ENCODE measurements at regions not wholly inside any gene's neighbourhood (a gene's known extent, or its start where the extent isn't known, plus 50 kb on each side); places are given as distances from the start of the nearest gene placed in this dataset.

- TF ChIP-seq MTA3 (IDR thresholded peaks at IDR 0.05; ENCODE audit: borderline replicate concordance, low read length) = peak; percentile 90
- TF ChIP-seq IRF4 (IDR thresholded peaks at IDR 0.05; ENCODE audit: low read depth, low read length) = peak; percentile 95
- TF ChIP-seq EZH2 (IDR thresholded peaks at IDR 0.05; ENCODE audit: borderline replicate concordance, control insufficient read depth, low read depth, low read length) = no peak
- peak; percentile 81; the same call in 1 of the 2 replicates for TF ChIP-seq PML (IDR thresholded peaks at IDR 0.05; ENCODE audit: low read length)
- TF ChIP-seq RELB (IDR thresholded peaks at IDR 0.05; ENCODE audit: low read depth) = peak; percentile 42; the same call in 1 of the 2 replicates
- TF ChIP-seq ESRRA (IDR thresholded peaks at IDR 0.05; ENCODE audit: low read length) = no peak
- peak; percentile 67; the same call in 2 of the 3 replicates for TF ChIP-seq POU2F2 (IDR thresholded peaks at IDR 0.05; ENCODE audit: borderline replicate concordance, low read depth, low read length)
- TF ChIP-seq CBFB (IDR thresholded peaks at IDR 0.05; ENCODE audit: low read depth) = peak; percentile 84
- 0 out of 2 replicates have a peak, but pooled peaks have one; percentile 62 for TF ChIP-seq DPF2 (IDR thresholded peaks at IDR 0.05)
- TF ChIP-seq SRF (IDR thresholded peaks at IDR 0.05; ENCODE audit: low read depth in 2 of 2, low read length in 2 of 2) = peak in 1 of 2 experiments; percentile 36; a peak in 1 of 4 replicates
- peak in 1 of 2 experiments; percentile 97; a peak in 2 of 4 replicates for TF ChIP-seq CEBPB (IDR thresholded peaks at IDR 0.05; ENCODE audit: borderline replicate concordance in 1 of 2, low read depth in 2 of 2, low read length in 2 of 2)
- 0 out of 2 replicates have a peak, but pooled peaks have one; percentile 38 for TF ChIP-seq TCF12 (IDR thresholded peaks at IDR 0.05; ENCODE audit: low read depth, low read length)
- TF ChIP-seq SKIL (IDR thresholded peaks at IDR 0.05; ENCODE audit: low read depth, poor library complexity, severe bottlenecking) = peak; percentile 57
- TF ChIP-seq E4F1 (IDR thresholded peaks at IDR 0.05; ENCODE audit: borderline replicate concordance, partially characterized antibody) = no peak
- TF ChIP-seq RAD21 (IDR thresholded peaks at IDR 0.05; ENCODE audit: insufficient read depth, low read depth, low read length) = peak; percentile 37
- TF ChIP-seq SP1 (IDR thresholded peaks at IDR 0.05; ENCODE audit: low read depth, low read length) = peak; percentile 47
- peak; percentile 60; the same call in 1 of the 2 replicates for TF ChIP-seq TBL1XR1 (IDR thresholded peaks at IDR 0.05; ENCODE audit: low read depth, low read length)
- peak; percentile 91 for TF ChIP-seq IKZF1 (conservative IDR thresholded peaks at IDR 0.05)
- peak; percentile 29; the same call in 1 of the 2 replicates for TF ChIP-seq MTA2 (IDR thresholded peaks at IDR 0.05; ENCODE audit: low read depth)
- TF ChIP-seq NFIC (IDR thresholded peaks at IDR 0.05; ENCODE audit: low read depth, low read length) = peak; percentile 94
- TF ChIP-seq BCL11A (IDR thresholded peaks at IDR 0.05; ENCODE audit: low read depth, low read length) = peak; percentile 83
- TF ChIP-seq NBN (IDR thresholded peaks at IDR 0.05) = no peak
- TF ChIP-seq YY1 (IDR thresholded peaks at IDR 0.05; ENCODE audit: low read depth, low read length) = peak; percentile 36; the same call in 1 of the 2 replicates
- peak; percentile 95 for TF ChIP-seq ATF2 (IDR thresholded peaks at IDR 0.05; ENCODE audit: low read length)
These were observed 123.6 kb upstream of the RBPJ start (continued) for GRCh38 chr4:26197018-26197779.
